ENCODE measurements at regions not wholly inside any gene's neighbourhood (a gene's known extent, or its start where the extent isn't known, plus 50 kb on each side); places are given as distances from the start of the nearest gene placed in this dataset.

GRCh38 chr7:136066304-136067143 is 89.4 kb upstream of the MTPN start:
- WGBS, 2 experiments (ENCODE audit: extremely low coverage in 1 of 2, insufficient coverage in 1 of 2, insufficient read length in 1 of 2, insufficient replicate concordance in 2 of 2, low coverage in 1 of 2, low lambda C conversion rate in 2 of 2, missing lambda C conversion rate in 1 of 2) = 92% methylated on average over 16 of the region's 16 CpGs; no CpG with 5 or more reads in 1 of the 2 experiments

More at GRCh38 chr7:136066304-136067143, 89.4 kb upstream of the MTPN start:
- Histone ChIP-seq H4K20me1 (replicated peaks in 1 of 2; ENCODE audit: control insufficient read depth in 1 of 2, insufficient read depth in 2 of 2, low read length in 2 of 2) (no peaks in the 10 kb centered on the region), H4K5ac (ENCODE audit: insufficient read length, low read depth, low read length) (no peak overlapping the region), H3K36me3 (ENCODE audit: control insufficient read depth in 2 of 4, insufficient read depth in 4 of 4, low read length in 3 of 4) (no peaks in the 10 kb centered on the region), H3K23ac (ENCODE audit: insufficient read length) (no peak overlapping the region), H2AK5ac (ENCODE audit: low read depth, low read length) (no peak overlapping the region), H3K9ac (replicated peaks in 1 of 4; ENCODE audit: extremely low read depth in 1 of 4, low read depth in 3 of 4, low read length in 3 of 4) (no peak overlapping the region), H3K14ac (ENCODE audit: insufficient read length) (no peak overlapping the region), H4K91ac (replicated peaks; ENCODE audit: insufficient read length, low read length) (no peak overlapping the region), H2AFZ (ENCODE audit: low read length) (no peak overlapping the region), H3K18ac (ENCODE audit: extremely low read depth, low read length) (no peak overlapping the region), H2BK20ac (ENCODE audit: low read length) (no peak overlapping the region), H3K56ac (replicated peaks; ENCODE audit: insufficient read length, low read depth, low read length) (no peak overlapping the region), H3K4me1 (replicated peaks in 1 of 4; ENCODE audit: control insufficient read depth in 3 of 4, insufficient read depth in 4 of 4, low read length in 3 of 4) (no peaks in the 10 kb centered on the region; a peak in 1 of 7 replicates), H4K8ac (ENCODE audit: extremely low read depth, insufficient read depth, low read length) (no peak overlapping the region), H2BK120ac (replicated peaks; ENCODE audit: low read depth, low read length) (no peak overlapping the region), H3K9me3 (ENCODE audit: insufficient read depth in 2 of 2, low read depth in 1 of 2, low read length in 1 of 2) (no peaks in the 10 kb centered on the region), H2BK15ac (ENCODE audit: low read length) (no peak overlapping the region), H3K79me2 (ENCODE audit: control insufficient read depth in 1 of 2, insufficient read depth in 2 of 2, low read length in 2 of 2) (no peaks in the 10 kb centered on the region), H3K23me2 (ENCODE audit: low read depth, low read length) (no peaks in the 10 kb centered on the region), H3K27ac (ENCODE audit: low read depth, low read length) (no peak overlapping the region), H3K27me3 (replicated peaks in 1 of 4; ENCODE audit: control insufficient read depth in 3 of 4, extremely low read depth in 1 of 4, insufficient read depth in 3 of 4, low read length in 3 of 4) (no peaks in the 10 kb centered on the region), H3K4ac (replicated peaks; ENCODE audit: insufficient read length, low read depth, low read length) (no peak overlapping the region), H3K4me3 (ENCODE audit: extremely low read depth in 1 of 4, insufficient read depth in 2 of 4, low read depth in 3 of 4, low read length in 4 of 4) (no peak overlapping the region), H2BK5ac (ENCODE audit: low read depth, low read length) (no peak overlapping the region), H3K4me2 (ENCODE audit: insufficient read depth in 1 of 2, low read depth in 2 of 2, low read length in 2 of 2) (no peak overlapping the region), H3K79me1 (ENCODE audit: low read depth, low read length) (no peaks in the 10 kb centered on the region), H2BK12ac (ENCODE audit: low read depth, low read length) (no peak overlapping the region)
- DNase-seq (ENCODE audit: low read depth in 1 of 2, low spot score in 2 of 2) = no peak
- CTCF ChIA-PET (ENCODE audit: partially characterized antibody) = interaction anchor here (2.5 kb wide), 1 partner anchor 48 kb away, joined by 8 read pairs; no protein-coding TSS in a partner anchor
- no peak for FAIRE-seq
- POLR2A ChIA-PET (ENCODE audit: partially characterized antibody) = no interaction called here
- no peak for TF ChIP-seq TEAD4 (IDR thresholded peaks at IDR 0.05; ENCODE audit: low read depth, low read length)
- no peak for TF ChIP-seq CEBPB (IDR thresholded peaks at IDR 0.05; ENCODE audit: low read depth, low read length)
- no peak for TF ChIP-seq RXRA (IDR thresholded peaks at IDR 0.05; ENCODE audit: insufficient read depth, low read depth, low read length)
- TF ChIP-seq ASH2L (IDR thresholded peaks at IDR 0.05; ENCODE audit: low read length) = no peak
- no peak for TF ChIP-seq EP300 (IDR thresholded peaks at IDR 0.05; ENCODE audit: borderline replicate concordance in 1 of 2, low read depth in 2 of 2, low read length in 2 of 2)
- no peak for TF ChIP-seq NANOG (IDR thresholded peaks at IDR 0.05; ENCODE audit: insufficient read depth, low read depth, low read length, poor library complexity, severe bottlenecking)
- no peak for TF ChIP-seq SIRT6 (IDR thresholded peaks at IDR 0.05; ENCODE audit: low read length)
- no peak for TF ChIP-seq JUND (IDR thresholded peaks at IDR 0.05; ENCODE audit: low read length)
- no peak for TF ChIP-seq FOSL1 (IDR thresholded peaks at IDR 0.05; ENCODE audit: insufficient read depth, low read depth, low read length)
- TF ChIP-seq TAF1 (IDR thresholded peaks at IDR 0.05; ENCODE audit: low read depth, low read length) = no peak
- no peak for TF ChIP-seq TCF12 (IDR thresholded peaks at IDR 0.05; ENCODE audit: low read depth, low read length)
- no peak for TF ChIP-seq MAX (IDR thresholded peaks at IDR 0.05)
